HG03139 (cell line): ENCODE measurements at regions not wholly inside any gene's neighbourhood (a gene's known extent, or its start where the extent isn't known, plus 50 kb on each side); places are given as distances from the start of the nearest gene placed in this dataset.
"Not testable (repeated sequence)": the region's sequence is repeated elsewhere in the genome, so short reads cannot be mapped to it uniquely, and the experiment has no call there.

ENCODE experiments used
- ATAC-seq: cut with Tn5 transposase; IDR thresholded peaks from one replicate; pipeline ENCODE4 v1.9.1; 2021; ENCODE audit not compliant: unreplicated experiment

GRCh38 chr4:178137732-178138471 is 695.7 kb upstream of the AGA start:
- ATAC-seq, result no peak

- no peak for ATAC-seq
Measured at GRCh38 chr4:178138491-178138890, 696.3 kb upstream of the AGA start.

- ATAC-seq, result no peak
Measured at GRCh38 chr4:178140326-178140915, 698.2 kb upstream of the AGA start.

GRCh38 chr4:178142724-178143123 is 700.5 kb upstream of the AGA start:
- ATAC-seq, result no peak

DNA sequence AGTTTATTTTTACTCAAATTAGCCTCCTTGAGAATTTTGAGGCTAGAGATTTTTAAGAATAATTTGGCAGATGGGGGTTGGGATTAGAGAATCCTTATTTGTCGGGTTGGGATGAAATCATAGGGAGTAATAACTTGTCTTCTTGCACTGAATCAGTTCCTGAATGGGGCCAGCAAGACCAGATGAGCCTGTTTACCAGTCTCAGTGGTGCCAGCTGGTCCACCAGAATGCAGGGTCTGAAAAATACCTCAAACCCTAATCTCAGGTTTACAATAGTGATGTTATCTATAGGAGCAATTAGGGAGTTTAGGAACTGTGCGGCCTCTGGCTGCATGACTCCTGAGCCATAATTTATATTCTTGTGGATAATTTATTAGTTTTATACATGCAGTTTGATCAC is 705.9 kb upstream of the AGA start:
- no peak for ATAC-seq

DNA sequence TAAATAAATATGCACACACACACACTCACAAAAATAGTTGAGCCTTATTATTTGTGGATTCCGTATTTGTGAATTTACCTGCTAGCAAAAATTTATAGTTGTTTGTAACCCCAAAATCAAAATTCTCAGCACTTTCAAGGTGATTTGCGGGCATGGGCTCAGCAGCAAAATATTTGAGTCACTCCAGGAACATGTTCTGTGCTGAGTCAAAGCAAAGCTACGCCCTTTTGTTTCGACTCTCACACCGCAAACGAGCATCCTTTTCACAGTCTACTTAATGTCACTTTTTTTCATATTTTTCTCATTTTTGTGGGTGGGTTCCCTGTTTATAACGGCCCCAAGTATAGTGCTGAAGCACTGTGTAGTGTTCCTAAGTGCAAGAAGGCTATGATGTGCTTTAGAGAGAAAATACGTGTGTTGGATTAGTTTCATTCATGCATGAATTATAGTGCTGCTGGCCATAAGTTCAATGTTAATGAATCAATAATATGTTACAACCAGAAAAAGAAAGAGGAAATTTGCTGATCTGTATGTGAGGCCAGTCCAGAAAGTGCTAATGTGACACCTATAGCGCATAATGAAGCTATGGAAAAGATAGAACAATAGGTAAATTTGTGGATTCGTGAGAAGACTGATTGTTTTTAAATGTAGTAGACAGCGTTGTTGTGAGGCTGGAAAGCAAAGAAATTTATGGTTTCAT is 723.2 kb upstream of the AGA start:
- ATAC-seq, result no peak

DNA sequence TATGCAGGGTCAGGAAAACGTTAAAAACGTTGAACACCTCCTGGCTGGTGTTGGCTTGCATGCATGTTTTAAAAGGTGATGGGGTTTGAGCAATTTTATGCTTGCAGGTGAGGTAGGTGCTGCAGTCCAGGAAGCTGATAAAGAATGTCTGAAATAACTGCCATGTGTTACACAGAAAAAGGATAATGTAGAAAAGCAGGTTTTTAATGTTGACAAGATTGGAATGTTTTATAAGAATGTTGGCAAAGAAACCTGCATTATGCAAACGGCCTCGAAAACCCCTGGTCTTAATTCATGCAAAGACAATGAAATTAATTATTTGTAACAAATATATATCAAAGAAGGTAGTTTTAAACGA is 723.7 kb upstream of the AGA start:
- ATAC-seq, result no peak

DNA sequence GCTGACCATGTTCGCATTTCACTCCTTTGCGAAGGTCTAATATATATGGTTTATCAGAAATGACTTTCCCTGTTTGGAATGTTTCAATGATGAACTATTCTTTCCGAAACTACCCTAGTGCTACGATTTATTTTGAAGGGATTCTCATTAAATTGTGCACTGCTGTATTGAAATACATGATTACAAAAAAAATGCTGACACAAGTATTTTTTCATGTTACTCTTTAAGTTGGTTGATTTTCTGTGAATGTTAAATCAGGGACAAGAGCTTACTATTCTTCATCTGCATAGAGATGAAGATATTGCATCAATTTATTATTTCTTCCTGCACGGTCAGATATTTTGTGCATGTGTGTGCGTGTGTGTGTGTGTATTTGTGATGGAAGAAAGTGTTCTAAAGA is 731.5 kb upstream of the AGA start:
- no peak for ATAC-seq

GRCh38 chr4:178174756-178175155 is 732.5 kb upstream of the AGA start:
- ATAC-seq, result no peak

GRCh38 chr4:178185517-178185916 is 743.3 kb upstream of the AGA start:
- no peak for ATAC-seq

- no peak for ATAC-seq
Measured at GRCh38 chr4:178192611-178193010, 750.4 kb upstream of the AGA start.

- ATAC-seq, result no peak
Measured at GRCh38 chr4:178196751-178197374, 754.6 kb upstream of the AGA start.

DNA sequence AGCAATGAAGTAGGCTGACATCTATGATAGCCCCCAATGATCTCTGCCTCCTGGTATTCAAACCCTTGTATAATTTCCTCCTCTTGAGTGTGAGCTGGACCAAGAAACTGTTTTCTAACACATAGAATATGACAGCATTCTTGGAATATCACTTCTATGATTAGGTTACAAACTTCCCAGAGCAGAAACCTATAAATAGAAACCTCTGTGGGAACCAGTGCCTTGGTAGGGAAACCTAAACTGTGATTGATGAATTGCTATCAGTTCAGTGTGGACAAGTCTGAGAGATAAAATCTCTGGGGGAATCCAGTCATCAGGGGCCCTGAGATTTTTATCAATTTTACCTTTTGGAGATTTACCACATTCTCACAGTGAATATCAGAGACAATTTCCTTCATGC is 756.5 kb upstream of the AGA start:
- ATAC-seq, result no peak

GRCh38 chr4:178202422-178202821 is 760.2 kb upstream of the AGA start:
- ATAC-seq, result no peak

- no peak for ATAC-seq
Measured at GRCh38 chr4:178205826-178206225, 763.6 kb upstream of the AGA start.

GRCh38 chr4:178215309-178215708 is 773.1 kb upstream of the AGA start:
- ATAC-seq, result no peak

DNA sequence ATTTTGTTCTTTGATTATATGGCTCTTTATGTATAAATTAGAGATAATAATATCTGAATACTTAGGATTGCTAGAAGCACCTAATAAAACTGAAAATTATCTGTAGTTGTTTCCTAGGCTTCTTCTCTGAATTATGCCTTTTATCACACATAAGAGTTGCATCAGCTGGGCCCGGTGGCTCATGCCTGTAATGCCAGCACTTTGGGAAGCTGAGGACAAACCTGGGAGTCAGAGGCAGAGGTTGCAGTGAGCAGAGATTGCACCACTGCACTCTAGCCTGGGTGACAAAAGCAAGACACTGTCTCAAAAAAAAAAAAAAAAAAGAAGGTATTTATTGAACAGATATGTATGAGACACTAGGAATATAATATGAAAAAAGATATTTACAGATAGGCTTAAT is 773.5 kb upstream of the AGA start:
- ATAC-seq, result no peak

DNA sequence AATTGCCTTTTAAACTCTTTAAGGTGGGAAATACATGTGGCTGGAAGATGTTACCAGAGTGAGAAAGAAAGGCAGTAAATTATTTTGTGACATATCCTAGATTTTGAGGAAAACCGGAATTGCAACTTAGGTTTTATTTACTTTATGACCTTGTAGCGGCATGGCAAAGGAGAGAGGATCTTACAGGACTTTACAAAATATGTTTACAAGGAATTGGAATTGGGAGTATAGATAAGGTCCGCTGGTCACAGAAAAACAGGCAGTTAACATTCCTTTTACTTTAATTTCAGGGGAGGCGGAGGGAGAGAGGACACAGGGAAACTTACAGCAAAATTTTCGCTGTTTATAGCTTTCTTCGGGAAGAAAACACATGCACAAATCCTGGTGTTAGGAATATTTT is 784.2 kb upstream of the AGA start:
- not testable (repeated sequence) for ATAC-seq

DNA sequence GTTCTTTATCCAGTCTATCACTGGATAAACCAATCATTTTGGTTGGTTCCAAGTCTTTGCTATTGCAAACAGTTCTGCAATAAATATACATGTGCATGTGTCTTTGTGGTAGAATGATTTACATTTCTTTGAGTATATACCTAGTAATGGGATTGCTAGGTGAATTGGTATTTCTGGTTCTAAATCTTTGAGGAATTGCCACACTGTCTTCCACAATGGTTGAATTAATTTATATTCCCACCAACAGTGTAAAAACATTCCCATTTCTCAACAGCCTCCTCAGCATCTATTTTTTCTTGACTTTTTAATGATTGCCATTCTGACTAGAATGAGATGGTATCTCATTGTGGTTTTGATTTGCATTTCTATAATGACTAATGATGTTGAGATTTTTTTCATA is 791.7 kb upstream of the AGA start:
- ATAC-seq, result no peak

- no peak for ATAC-seq
Measured at GRCh38 chr4:178240891-178241290, 798.7 kb upstream of the AGA start.

DNA sequence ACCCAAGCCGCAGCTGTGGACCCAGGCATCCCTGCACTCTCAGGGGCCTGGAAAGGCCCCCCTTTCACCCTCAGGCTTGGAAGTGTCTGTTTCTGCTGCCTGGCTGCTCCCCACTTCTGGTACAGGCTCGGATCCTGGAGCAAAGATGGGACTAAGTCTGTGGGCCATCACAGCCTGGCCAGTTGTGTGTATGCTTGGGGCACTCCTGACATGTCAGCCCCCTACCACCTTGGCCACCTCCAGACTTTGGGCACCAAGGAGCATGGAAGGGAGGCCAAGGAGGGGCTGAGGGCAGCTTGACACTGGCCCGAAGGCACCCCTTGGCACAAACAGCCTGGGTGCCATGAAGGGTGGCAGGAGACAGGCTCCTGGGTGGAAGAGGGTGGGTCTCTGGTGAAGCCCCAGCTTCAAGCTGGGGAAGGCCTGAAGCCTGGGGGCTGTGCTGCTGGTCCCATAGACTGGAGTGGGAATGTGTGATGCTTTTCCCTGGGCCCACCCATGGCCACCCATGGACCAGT is 799.4 kb upstream of the AGA start:
- no peak for ATAC-seq

- ATAC-seq, result no peak
Measured at GRCh38 chr4:178242655-178243054, 800.4 kb upstream of the AGA start.
